ENCODE measurements at regions not wholly inside any gene's neighbourhood (a gene's known extent, or its start where the extent isn't known, plus 50 kb on each side); places are given as distances from the start of the nearest gene placed in this dataset.

GRCh38 chr3:36220173-36220572, 160.1 kb upstream of the STAC start:
- Histone ChIP-seq H3K36me3 (replicated peaks in 1 of 2; ENCODE audit: control insufficient read depth in 1 of 2, insufficient read depth in 2 of 2, low read length in 1 of 2) (no peaks in the 10 kb centered on the region), H3K4me2 (no peak overlapping the region), H3K27ac (ENCODE audit: low read depth in 2 of 2, low read length in 1 of 2) (peak overlapping the region in 1 of 2 experiments; percentile 74; a peak in 2 of 4 replicates), H3K4me3 (ENCODE audit: low read depth in 2 of 2, low read length in 1 of 2) (no peak overlapping the region), H3K27me3 (ENCODE audit: insufficient read depth) (no peaks in the 10 kb centered on the region), H3F3A (replicated peaks; ENCODE audit: insufficient read depth) (peaks cover 9% of the 10 kb centered on the region), H3K9me2 (no peaks in the 10 kb centered on the region), H3K4me1 (ENCODE audit: control insufficient read depth in 1 of 2, insufficient read depth in 2 of 2, low read depth in 1 of 2, low read length in 1 of 2) (peaks cover 0 to 10% of the 10 kb centered on the region in 2 experiments; a peak in 2 of 4 replicates), H3K9me3 (no peaks in the 10 kb centered on the region; the same call in 1 of the 2 replicates), H3K79me2 (ENCODE audit: insufficient read depth) (no peaks in the 10 kb centered on the region), H2AFZ (ENCODE audit: low read depth) (no peak overlapping the region), H4K20me1 (ENCODE audit: insufficient read depth) (no peaks in the 10 kb centered on the region), H3K9ac (no peak overlapping the region)
- ChIA-PET CTCF (interaction anchor here (0.8 to 1.0 kb wide), 2 partner anchors 8 to 35 kb away, joined by 3 to 4 read pairs; no protein-coding TSS in a partner anchor), POLR2A (no interaction called here)
- DNase-seq: no peak
- WGBS (ENCODE audit: low lambda C conversion rate): 100% methylated on average over 2 of the region's 2 CpGs
- no peak for TF ChIP-seq TEAD4 (IDR thresholded peaks at IDR 0.05; ENCODE audit: borderline replicate concordance, insufficient read depth)
- TF ChIP-seq EZH2phosphoT487 (IDR thresholded peaks at IDR 0.05; ENCODE audit: borderline replicate concordance, low read depth): no peak
- no peak for TF ChIP-seq NFIC (IDR thresholded peaks at IDR 0.05; ENCODE audit: borderline replicate concordance)
- TF ChIP-seq YY1 (IDR thresholded peaks at IDR 0.05; ENCODE audit: low read depth): no peak
- TF ChIP-seq JUND (IDR thresholded peaks at IDR 0.05): no peak
- no peak for TF ChIP-seq MAX (IDR thresholded peaks at IDR 0.05; ENCODE audit: low read depth)
- no peak for TF ChIP-seq TAF1 (IDR thresholded peaks at IDR 0.05; ENCODE audit: borderline replicate concordance, low read depth, low read length)
- no peak for TF ChIP-seq SMC3 (IDR thresholded peaks at IDR 0.05; ENCODE audit: low read depth, low read length)
- no peak for TF ChIP-seq TCF12 (IDR thresholded peaks at IDR 0.05)
- no peak for TF ChIP-seq REST (IDR thresholded peaks at IDR 0.05; ENCODE audit: low read depth, low read length)
- no peak for TF ChIP-seq PBX3 (IDR thresholded peaks at IDR 0.05)
- no peak for TF ChIP-seq ELF1 (IDR thresholded peaks at IDR 0.05)
- TF ChIP-seq FOXJ3 (CRISPR knock-in tag; IDR thresholded peaks at IDR 0.05): no peak
- TF ChIP-seq FOSL2 (IDR thresholded peaks at IDR 0.05; ENCODE audit: borderline replicate concordance, low read depth): no peak
- no peak for TF ChIP-seq POLR2AphosphoS5 (IDR thresholded peaks at IDR 0.05; ENCODE audit: low read depth, low read length)
- no peak for TF ChIP-seq RFX5 (IDR thresholded peaks at IDR 0.05; ENCODE audit: low read length)
- TF ChIP-seq RAD21 (IDR thresholded peaks at IDR 0.05; ENCODE audit: low read length): no peak
- TF ChIP-seq USF2 (IDR thresholded peaks at IDR 0.05; ENCODE audit: borderline replicate concordance, low read depth, low read length): no peak
- no peak for TF ChIP-seq RCOR1 (IDR thresholded peaks at IDR 0.05; ENCODE audit: low read length)
- TF ChIP-seq EP300 (IDR thresholded peaks at IDR 0.05; ENCODE audit: borderline replicate concordance in 1 of 2, low read depth in 1 of 2, low read length in 1 of 2): no peak
